ENCODE measurements at regions not wholly inside any gene's neighbourhood (a gene's known extent, or its start where the extent isn't known, plus 50 kb on each side); places are given as distances from the start of the nearest gene placed in this dataset.

DNA sequence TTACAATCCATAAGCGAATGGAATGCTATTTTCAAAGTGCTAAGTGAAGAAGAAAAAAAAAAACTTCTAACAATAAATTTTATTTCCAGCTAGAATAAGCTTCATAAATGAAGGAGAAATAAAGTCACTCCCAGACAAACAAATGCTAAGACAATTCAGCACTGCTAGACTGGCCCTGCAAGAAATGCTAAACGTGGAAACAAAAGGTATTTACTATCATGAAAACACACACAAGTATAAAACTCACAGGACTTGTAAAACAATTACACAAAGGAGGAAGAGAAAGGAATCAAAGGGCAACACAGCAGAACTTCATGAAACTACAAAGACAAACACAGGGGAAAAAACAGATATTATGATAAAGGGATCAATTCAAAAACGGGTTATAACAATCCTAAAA lies 85.8 kb upstream of the NELL2 start:
- H3K4me1 ChIP-seq: no peaks in the 10 kb centered on the region
- TF ChIP-seq, protein P1, sequence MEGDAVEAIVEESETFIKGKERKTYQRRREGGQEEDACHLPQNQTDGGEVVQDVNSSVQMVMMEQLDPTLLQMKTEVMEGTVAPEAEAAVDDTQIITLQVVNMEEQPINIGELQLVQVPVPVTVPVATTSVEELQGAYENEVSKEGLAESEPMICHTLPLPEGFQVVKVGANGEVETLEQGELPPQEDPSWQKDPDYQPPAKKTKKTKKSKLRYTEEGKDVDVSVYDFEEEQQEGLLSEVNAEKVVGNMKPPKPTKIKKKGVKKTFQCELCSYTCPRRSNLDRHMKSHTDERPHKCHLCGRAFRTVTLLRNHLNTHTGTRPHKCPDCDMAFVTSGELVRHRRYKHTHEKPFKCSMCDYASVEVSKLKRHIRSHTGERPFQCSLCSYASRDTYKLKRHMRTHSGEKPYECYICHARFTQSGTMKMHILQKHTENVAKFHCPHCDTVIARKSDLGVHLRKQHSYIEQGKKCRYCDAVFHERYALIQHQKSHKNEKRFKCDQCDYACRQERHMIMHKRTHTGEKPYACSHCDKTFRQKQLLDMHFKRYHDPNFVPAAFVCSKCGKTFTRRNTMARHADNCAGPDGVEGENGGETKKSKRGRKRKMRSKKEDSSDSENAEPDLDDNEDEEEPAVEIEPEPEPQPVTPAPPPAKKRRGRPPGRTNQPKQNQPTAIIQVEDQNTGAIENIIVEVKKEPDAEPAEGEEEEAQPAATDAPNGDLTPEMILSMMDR (IDR thresholded peaks at IDR 0.05): no peak
- TF ChIP-seq POLR2AphosphoS5 (IDR thresholded peaks at IDR 0.05; ENCODE audit: insufficient read depth in 1 of 2, low read depth in 1 of 2) (no peak), POLR2A (IDR thresholded peaks at IDR 0.05) (no peak)
- H3K27me3 ChIP-seq: no peaks in the 10 kb centered on the region
- H3K9me3 ChIP-seq: no peaks in the 10 kb centered on the region
- intact Hi-C loops (cut with DNase I): no loop called here
- DNase-seq (ENCODE audit: extremely low spot score in 2 of 2): no peak
- H3K36me3 ChIP-seq: no peaks in the 10 kb centered on the region
- no peak overlapping the region for H3K4me3 ChIP-seq
- no peak overlapping the region for H3K27ac ChIP-seq

DNA sequence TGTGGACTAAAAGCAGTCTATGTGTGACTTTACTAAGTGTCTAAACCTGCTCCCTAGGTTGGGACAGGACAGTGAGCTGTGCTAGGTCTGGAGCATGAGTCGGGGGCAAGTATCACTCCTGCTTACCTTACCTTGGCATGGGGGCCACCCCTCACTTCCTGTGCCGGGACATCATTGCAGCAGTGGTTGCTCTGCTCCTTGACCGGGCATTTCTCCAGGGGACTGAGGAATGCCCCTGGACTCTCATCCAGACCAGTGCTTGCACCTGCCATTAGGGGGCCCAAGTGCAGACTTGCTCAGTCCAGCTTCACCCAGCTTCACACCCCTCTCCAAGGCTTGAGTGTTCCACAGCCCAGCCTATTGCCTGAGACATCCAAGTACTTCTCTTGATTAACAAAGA lies 84.7 kb upstream of the NELL2 start:
- Histone ChIP-seq H3K9me3 (no peaks in the 10 kb centered on the region), H3K4me1 (no peaks in the 10 kb centered on the region), H3K4me3 (no peak overlapping the region), H3K36me3 (no peaks in the 10 kb centered on the region), H3K27ac (no peak overlapping the region), H3K27me3 (no peaks in the 10 kb centered on the region)
- intact Hi-C loops (cut with DNase I): no loop called here
- DNase-seq (ENCODE audit: extremely low spot score in 2 of 2): no peak
- no peak for TF ChIP-seq POLR2AphosphoS5 (IDR thresholded peaks at IDR 0.05; ENCODE audit: insufficient read depth in 1 of 2, low read depth in 1 of 2)
- no peak for TF ChIP-seq POLR2A (IDR thresholded peaks at IDR 0.05)
- TF ChIP-seq, protein P1 (IDR thresholded peaks at IDR 0.05): no peak

DNA sequence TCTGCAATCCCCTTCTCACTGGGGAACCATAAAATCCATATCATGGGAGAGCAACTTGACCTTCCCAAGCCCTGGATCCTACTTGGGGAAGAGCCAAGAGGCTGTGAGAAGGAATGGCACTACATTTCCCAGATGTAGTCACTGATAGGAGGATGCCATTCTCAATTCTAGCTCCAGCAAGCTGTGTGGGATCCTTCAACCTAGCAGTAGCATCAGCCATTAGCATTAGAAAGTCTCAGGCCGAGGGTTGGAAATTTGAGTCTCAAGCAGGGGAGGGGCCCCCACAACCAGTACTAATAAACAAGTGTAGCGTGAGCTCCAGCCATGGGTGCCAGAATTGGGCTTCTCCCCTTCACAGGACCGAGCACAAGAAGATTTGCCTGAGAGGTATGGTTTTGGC lies 84.3 kb upstream of the NELL2 start:
- no peak for TF ChIP-seq POLR2AphosphoS5 (IDR thresholded peaks at IDR 0.05; ENCODE audit: insufficient read depth in 1 of 2, low read depth in 1 of 2)
- TF ChIP-seq POLR2A (IDR thresholded peaks at IDR 0.05): no peak
- TF ChIP-seq, protein P1 (IDR thresholded peaks at IDR 0.05): no peak
- no peak for DNase-seq (ENCODE audit: extremely low spot score in 2 of 2)
- Histone ChIP-seq H3K27me3 (no peaks in the 10 kb centered on the region), H3K27ac (no peak overlapping the region), H3K4me1 (no peaks in the 10 kb centered on the region), H3K4me3 (no peak overlapping the region), H3K36me3 (no peaks in the 10 kb centered on the region), H3K9me3 (no peaks in the 10 kb centered on the region)
- intact Hi-C loops (cut with DNase I): no loop called here

DNA sequence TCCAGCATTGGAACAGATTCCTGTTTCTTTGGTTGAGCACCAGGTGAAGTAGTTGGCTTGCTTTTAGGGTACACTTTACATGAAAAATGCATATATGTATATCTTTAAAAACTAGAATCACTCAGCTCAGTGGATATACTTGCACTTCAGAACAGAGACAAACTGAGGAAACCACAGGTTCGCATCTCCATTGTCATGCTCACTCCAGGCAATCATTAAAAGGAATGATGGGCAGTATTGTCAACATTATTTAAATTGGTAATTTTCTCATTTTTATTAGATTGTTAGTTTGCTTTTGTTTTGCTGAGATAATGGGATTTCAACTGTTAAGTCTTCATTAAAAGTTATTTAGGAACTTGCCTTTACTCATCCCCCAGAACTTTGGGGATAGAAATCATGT lies 71.0 kb upstream of the NELL2 start:
- Histone ChIP-seq H3K27ac (no peak overlapping the region), H3K9me3 (no peaks in the 10 kb centered on the region), H3K36me3 (no peaks in the 10 kb centered on the region), H3K4me1 (no peaks in the 10 kb centered on the region), H3K27me3 (no peaks in the 10 kb centered on the region), H3K4me3 (no peak overlapping the region)
- TF ChIP-seq, protein P1 (IDR thresholded peaks at IDR 0.05): no peak
- no peak for TF ChIP-seq POLR2A (IDR thresholded peaks at IDR 0.05)
- TF ChIP-seq POLR2AphosphoS5 (IDR thresholded peaks at IDR 0.05; ENCODE audit: insufficient read depth in 1 of 2, low read depth in 1 of 2): no peak
- intact Hi-C loops (cut with DNase I): no loop called here
- no peak for DNase-seq (ENCODE audit: extremely low spot score in 2 of 2)

DNA sequence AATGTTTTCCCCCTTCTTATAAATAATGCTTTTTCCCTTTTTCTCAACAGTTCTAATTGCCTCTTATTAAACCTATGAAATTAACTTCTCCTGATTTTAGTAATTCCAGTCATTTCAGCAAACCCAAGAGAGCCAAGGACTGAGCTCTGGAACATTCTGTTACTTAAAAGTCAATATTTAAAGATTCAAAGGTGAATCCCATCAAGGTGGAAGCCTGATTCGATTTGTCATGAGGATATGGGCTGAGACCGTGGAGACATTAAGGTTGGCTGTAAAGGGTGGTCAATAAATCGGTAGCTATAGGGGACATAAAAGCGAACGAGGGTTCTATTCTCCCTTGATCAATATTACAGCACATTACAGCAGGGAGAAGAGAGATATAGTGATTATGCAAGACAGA lies 66.6 kb upstream of the NELL2 start:
- DNase-seq (ENCODE audit: extremely low spot score in 2 of 2): no peak
- no peaks in the 10 kb centered on the region for H3K9me3 ChIP-seq
- intact Hi-C loops (cut with DNase I): no loop called here
- no peaks in the 10 kb centered on the region for H3K4me1 ChIP-seq
- no peaks in the 10 kb centered on the region for H3K36me3 ChIP-seq
- H3K27ac ChIP-seq: no peak overlapping the region
- H3K4me3 ChIP-seq: no peak overlapping the region
- TF ChIP-seq, protein P1 (IDR thresholded peaks at IDR 0.05): no peak
- TF ChIP-seq POLR2AphosphoS5 (IDR thresholded peaks at IDR 0.05; ENCODE audit: insufficient read depth in 1 of 2, low read depth in 1 of 2) (no peak), POLR2A (IDR thresholded peaks at IDR 0.05) (no peak)
- no peaks in the 10 kb centered on the region for H3K27me3 ChIP-seq
